ENCODE measurements at regions not wholly inside any gene's neighbourhood (a gene's known extent, or its start where the extent isn't known, plus 50 kb on each side); places are given as distances from the start of the nearest gene placed in this dataset.
"Not testable (repeated sequence)": the region's sequence is repeated elsewhere in the genome, so short reads cannot be mapped to it uniquely, and the experiment has no call there.

GRCh38 chr13:87553142-87553541, 118.0 kb upstream of the SLITRK5 start:
- Mint-ChIP-seq H3K27ac (no peak overlapping the region), H3K27me3 (no peaks in the 10 kb centered on the region), H3K9me3 (peaks cover 0 to 4% of the 10 kb centered on the region in 2 donors), H3K4me3 (no peak overlapping the region), H3K4me1 (no peaks in the 10 kb centered on the region)
- DNase-seq: no peak
- no peak for ATAC-seq

- no peaks in the 10 kb centered on the region for H3K27me3 Mint-ChIP-seq
- H3K27ac Mint-ChIP-seq: no peak overlapping the region
- no peak overlapping the region for H3K4me3 Mint-ChIP-seq
- ATAC-seq (no peak), DNase-seq (no peak)
- no peaks in the 10 kb centered on the region for H3K4me1 Mint-ChIP-seq
- peaks cover 0 to 4% of the 10 kb centered on the region in 2 donors for H3K9me3 Mint-ChIP-seq
Measured at GRCh38 chr13:87554045-87554444, 117.1 kb upstream of the SLITRK5 start.

GRCh38 chr13:87557788-87558187, 113.4 kb upstream of the SLITRK5 start:
- Mint-ChIP-seq H3K27me3 (no peaks in the 10 kb centered on the region), H3K4me1 (no peaks in the 10 kb centered on the region), H3K27ac (no peak overlapping the region), H3K9me3 (peaks cover 0 to 4% of the 10 kb centered on the region in 2 donors), H3K4me3 (no peak overlapping the region)
- ATAC-seq (no peak), DNase-seq (no peak)

GRCh38 chr13:87561580-87561979, 109.6 kb upstream of the SLITRK5 start:
- H3K27ac Mint-ChIP-seq, H3K4me1 Mint-ChIP-seq, H3K4me3 Mint-ChIP-seq, DNase-seq, ATAC-seq, H3K9me3 Mint-ChIP-seq, H3K27me3 Mint-ChIP-seq: not testable (repeated sequence)

DNA sequence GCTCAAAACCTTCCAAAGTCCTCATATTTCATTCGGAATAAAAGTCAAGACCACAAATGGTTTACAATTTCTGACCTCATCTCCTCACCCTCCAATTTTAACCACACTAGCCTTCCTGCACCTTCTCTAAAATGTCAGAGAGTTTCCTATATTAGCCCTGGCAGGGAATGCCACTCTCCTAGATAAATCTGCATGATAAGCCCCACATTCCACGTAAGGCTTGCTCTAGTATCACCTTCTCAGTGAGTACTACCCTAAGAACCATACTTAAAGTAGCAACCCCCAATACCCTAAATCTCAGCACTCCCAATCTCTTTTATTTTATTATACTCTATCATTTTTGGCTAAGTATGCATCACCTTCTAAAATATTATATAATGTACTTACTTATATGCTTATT, 100.5 kb upstream of the SLITRK5 start:
- H3K9me3 Mint-ChIP-seq: peaks cover 7 to 13% of the 10 kb centered on the region in 2 donors
- no peak for DNase-seq
- no peaks in the 10 kb centered on the region for H3K27me3 Mint-ChIP-seq
- no peak overlapping the region for H3K4me3 Mint-ChIP-seq
- H3K27ac Mint-ChIP-seq: no peak overlapping the region
- no peak for ATAC-seq
- H3K4me1 Mint-ChIP-seq: no peaks in the 10 kb centered on the region

GRCh38 chr13:87582399-87582798, 88.8 kb upstream of the SLITRK5 start:
- no peak for ATAC-seq
- Mint-ChIP-seq H3K4me3 (no peak overlapping the region), H3K27me3 (no peaks in the 10 kb centered on the region), H3K27ac (no peak overlapping the region), H3K4me1 (no peaks in the 10 kb centered on the region), H3K9me3 (peaks cover 5 to 14% of the 10 kb centered on the region in 2 donors)
- DNase-seq: no peak

- no peak overlapping the region for H3K27ac Mint-ChIP-seq
- no peaks in the 10 kb centered on the region for H3K27me3 Mint-ChIP-seq
- peaks cover 7 to 15% of the 10 kb centered on the region in 2 donors for H3K9me3 Mint-ChIP-seq
- ATAC-seq (no peak), DNase-seq (no peak)
- no peak overlapping the region for H3K4me3 Mint-ChIP-seq
- H3K4me1 Mint-ChIP-seq: no peaks in the 10 kb centered on the region
Measured at GRCh38 chr13:87590518-87590917, 80.7 kb upstream of the SLITRK5 start.

DNA sequence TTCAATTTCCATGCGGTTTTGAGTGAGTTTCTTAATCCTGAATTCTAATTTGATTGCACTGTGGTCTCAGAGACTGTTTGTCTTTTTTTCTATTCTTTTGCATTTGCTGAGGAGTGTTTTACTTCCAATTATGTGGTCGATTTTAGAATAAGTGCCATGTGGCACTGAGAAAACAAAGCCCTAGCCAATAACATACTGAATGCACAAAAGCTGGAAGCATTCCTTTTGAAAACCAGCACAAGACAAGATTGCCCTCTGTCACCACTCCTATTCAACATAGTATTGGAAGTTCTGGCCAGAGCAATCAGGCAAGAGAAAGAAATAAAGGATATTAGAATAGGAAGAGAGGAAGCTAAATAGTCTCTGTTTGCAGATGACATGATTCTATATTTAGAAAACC, 66.7 kb upstream of the SLITRK5 start:
- H3K9me3 Mint-ChIP-seq: peaks cover 11 to 14% of the 10 kb centered on the region in 2 donors
- not testable (repeated sequence) for H3K4me1 Mint-ChIP-seq, ATAC-seq, DNase-seq, H3K27ac Mint-ChIP-seq, H3K27me3 Mint-ChIP-seq, H3K4me3 Mint-ChIP-seq

GRCh38 chr13:87607266-87607665, 63.9 kb upstream of the SLITRK5 start:
- ATAC-seq: no peak
- Mint-ChIP-seq H3K4me1 (no peaks in the 10 kb centered on the region), H3K27me3 (no peaks in the 10 kb centered on the region), H3K27ac (no peak overlapping the region), H3K4me3 (no peak overlapping the region), H3K9me3 (peaks cover 11 to 14% of the 10 kb centered on the region in 2 donors)
- no peak for DNase-seq

DNA sequence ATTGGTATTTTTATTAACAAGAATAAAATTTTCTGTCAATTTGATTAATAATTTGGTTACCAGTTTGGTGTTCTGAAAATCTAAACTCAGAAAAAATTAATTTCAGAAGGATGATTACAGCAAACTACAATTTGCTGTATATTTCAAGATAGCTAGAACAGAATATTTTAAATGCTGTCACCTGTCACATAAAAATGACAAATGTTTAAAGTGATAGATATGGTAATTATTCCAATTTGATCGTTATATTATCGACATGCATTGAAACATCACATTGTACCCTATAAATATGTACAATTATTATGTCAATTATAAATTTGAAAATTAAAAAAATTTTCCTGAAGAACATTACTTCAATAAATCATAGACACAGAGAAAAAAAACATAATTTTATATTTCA, 56.9 kb upstream of the SLITRK5 start:
- Mint-ChIP-seq H3K9me3 (no peaks in the 10 kb centered on the region), H3K27me3 (no peaks in the 10 kb centered on the region)

More for the DNA sequence above, 56.9 kb upstream of the SLITRK5 start:
- H3K27ac Mint-ChIP-seq: no peak overlapping the region
- H3K4me3 Mint-ChIP-seq: no peak overlapping the region
- H3K4me1 Mint-ChIP-seq: no peaks in the 10 kb centered on the region
- DNase-seq (no peak), ATAC-seq (no peak)

Measured in stimulated activated naive CD8-positive, alpha-beta T cell treated with anti-CD3 and anti-CD28 coated beads, Interleukin-15, amount 100 ng/mL, for 72 hours (primary cell).